ENCODE measurements at regions not wholly inside any gene's neighbourhood (a gene's known extent, or its start where the extent isn't known, plus 50 kb on each side); places are given as distances from the start of the nearest gene placed in this dataset.

GRCh38 chr1:221468546-221468945 lies 273.3 kb downstream of the DUSP10 start:
- TF ChIP-seq POLR2AphosphoS5 (IDR thresholded peaks at IDR 0.05) (no peak), POLR2A (IDR thresholded peaks at IDR 0.05) (no peak), CTCF (IDR thresholded peaks at IDR 0.05 in 8 of 11, conservative IDR thresholded peaks at IDR 0.05 in 3 of 11) (no peak)
- Histone ChIP-seq H3K27ac (no peak overlapping the region), H3K4me3 (no peak overlapping the region), H3K36me3 (no peaks in the 10 kb centered on the region), H3K27me3 (replicated peaks in 1 of 7) (peaks cover 0 to 15% (median 0%) of the 10 kb centered on the region in 7 donors), H3K9me3 (peaks cover 0 to 20% (median 12%) of the 10 kb centered on the region in 8 donors), H3K4me1 (no peaks in the 10 kb centered on the region)
- no peak for DNase-seq
- intact Hi-C loops (cut with DNase I; ENCODE audit: low total_unique reads): no loop called here
- WGBS, 5 donors: 81 to 94% (median 86%) methylated on average over 6 of the region's 6 CpGs

- Histone ChIP-seq H3K27me3 (replicated peaks in 1 of 7) (peaks cover 0 to 15% (median 0%) of the 10 kb centered on the region in 7 donors), H3K4me3 (no peak overlapping the region), H3K9me3 (peaks cover 0 to 20% (median 12%) of the 10 kb centered on the region in 8 donors), H3K27ac (no peak overlapping the region), H3K4me1 (no peaks in the 10 kb centered on the region), H3K36me3 (no peaks in the 10 kb centered on the region)
- WGBS, 5 donors: 86 to 90% (median 88%) methylated on average over 3 of the region's 3 CpGs
- intact Hi-C loops (cut with DNase I; ENCODE audit: low total_unique reads): no loop called here
- TF ChIP-seq CTCF (IDR thresholded peaks at IDR 0.05 in 8 of 11, conservative IDR thresholded peaks at IDR 0.05 in 3 of 11) (no peak), POLR2A (IDR thresholded peaks at IDR 0.05) (no peak), POLR2AphosphoS5 (IDR thresholded peaks at IDR 0.05) (no peak)
- no peak for DNase-seq
Observed at GRCh38 chr1:221469476-221469875, 272.4 kb downstream of the DUSP10 start.

GRCh38 chr1:221470000-221470698 lies 271.7 kb downstream of the DUSP10 start:
- intact Hi-C loops (cut with DNase I; ENCODE audit: low total_unique reads): loop anchor here (10.0 kb wide), 1 partner anchor 985 kb away; no protein-coding TSS in a partner anchor
- TF ChIP-seq POLR2A (IDR thresholded peaks at IDR 0.05) (no peak), POLR2AphosphoS5 (IDR thresholded peaks at IDR 0.05) (no peak), CTCF (IDR thresholded peaks at IDR 0.05 in 8 of 11, conservative IDR thresholded peaks at IDR 0.05 in 3 of 11) (no peak)
- WGBS, 5 donors: 80 to 96% (median 92%) methylated on average over 6 of the region's 6 CpGs
- Histone ChIP-seq H3K4me1 (no peaks in the 10 kb centered on the region), H3K4me3 (no peak overlapping the region), H3K36me3 (no peaks in the 10 kb centered on the region), H3K9me3 (peaks cover 0 to 20% (median 12%) of the 10 kb centered on the region in 8 donors), H3K27me3 (replicated peaks in 1 of 7) (peaks cover 0 to 13% (median 0%) of the 10 kb centered on the region in 7 donors), H3K27ac (no peak overlapping the region)
- no peak for DNase-seq

- Histone ChIP-seq H3K9me3 (peaks cover 0 to 6% (median 3%) of the 10 kb centered on the region in 8 donors), H3K4me1 (peaks cover 0 to 6% (median 0%) of the 10 kb centered on the region in 6 donors), H3K27me3 (replicated peaks in 1 of 7) (peaks cover 0 to 8% (median 0%) of the 10 kb centered on the region in 7 donors), H3K4me3 (no peak overlapping the region), H3K36me3 (no peaks in the 10 kb centered on the region), H3K27ac (no peak overlapping the region)
- TF ChIP-seq POLR2A (IDR thresholded peaks at IDR 0.05) (no peak), POLR2AphosphoS5 (IDR thresholded peaks at IDR 0.05) (no peak), CTCF (IDR thresholded peaks at IDR 0.05 in 8 of 11, conservative IDR thresholded peaks at IDR 0.05 in 3 of 11) (no peak)
- no peak for DNase-seq
- 60 to 85% (median 64%) methylated on average over 8 of the region's 8 CpGs for WGBS, 5 donors
- intact Hi-C loops (cut with DNase I; ENCODE audit: low total_unique reads): loop anchor here (10.0 kb wide), 1 partner anchor 981 kb away; no protein-coding TSS in a partner anchor
Observed at GRCh38 chr1:221473411-221473810, 268.5 kb downstream of the DUSP10 start.

All from spleen (tissue), 11 donors.